ENCODE measurements at regions not wholly inside any gene's neighbourhood (a gene's known extent, or its start where the extent isn't known, plus 50 kb on each side); places are given as distances from the start of the nearest gene placed in this dataset.

DNA sequence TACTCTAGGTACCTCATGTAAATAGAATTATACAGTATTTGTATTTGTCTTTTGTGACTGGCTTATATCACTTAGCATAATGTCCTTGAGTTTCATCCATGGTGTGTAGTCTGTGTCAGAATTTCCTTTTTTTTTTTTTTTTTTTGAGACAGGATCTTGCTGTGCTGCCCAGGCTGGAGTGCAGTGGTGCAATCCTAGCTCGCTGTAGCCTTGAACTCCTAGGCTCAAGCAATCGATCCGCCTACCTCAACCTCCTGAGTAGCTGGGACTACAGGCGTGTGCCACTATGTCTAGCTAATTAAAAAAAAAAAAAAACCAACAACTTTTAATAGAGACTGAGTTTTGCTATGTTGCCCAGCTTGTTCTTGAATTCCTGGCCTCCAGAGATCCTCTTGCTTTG is 89.8 kb upstream of the PODXL start:
- TF ChIP-seq, protein P1, sequence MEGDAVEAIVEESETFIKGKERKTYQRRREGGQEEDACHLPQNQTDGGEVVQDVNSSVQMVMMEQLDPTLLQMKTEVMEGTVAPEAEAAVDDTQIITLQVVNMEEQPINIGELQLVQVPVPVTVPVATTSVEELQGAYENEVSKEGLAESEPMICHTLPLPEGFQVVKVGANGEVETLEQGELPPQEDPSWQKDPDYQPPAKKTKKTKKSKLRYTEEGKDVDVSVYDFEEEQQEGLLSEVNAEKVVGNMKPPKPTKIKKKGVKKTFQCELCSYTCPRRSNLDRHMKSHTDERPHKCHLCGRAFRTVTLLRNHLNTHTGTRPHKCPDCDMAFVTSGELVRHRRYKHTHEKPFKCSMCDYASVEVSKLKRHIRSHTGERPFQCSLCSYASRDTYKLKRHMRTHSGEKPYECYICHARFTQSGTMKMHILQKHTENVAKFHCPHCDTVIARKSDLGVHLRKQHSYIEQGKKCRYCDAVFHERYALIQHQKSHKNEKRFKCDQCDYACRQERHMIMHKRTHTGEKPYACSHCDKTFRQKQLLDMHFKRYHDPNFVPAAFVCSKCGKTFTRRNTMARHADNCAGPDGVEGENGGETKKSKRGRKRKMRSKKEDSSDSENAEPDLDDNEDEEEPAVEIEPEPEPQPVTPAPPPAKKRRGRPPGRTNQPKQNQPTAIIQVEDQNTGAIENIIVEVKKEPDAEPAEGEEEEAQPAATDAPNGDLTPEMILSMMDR (conservative IDR thresholded peaks at IDR 0.05; ENCODE audit: low read depth, low read length): no peak
- no peak for TF ChIP-seq EZH2 (IDR thresholded peaks at IDR 0.05; ENCODE audit: low read length, unreplicated experiment)
